HG03064 (cell line): ENCODE measurements at regions not wholly inside any gene's neighbourhood (a gene's known extent, or its start where the extent isn't known, plus 50 kb on each side); places are given as distances from the start of the nearest gene placed in this dataset.

Source experiments
- ATAC-seq: cut with Tn5 transposase; IDR thresholded peaks from one replicate; pipeline ENCODE4 v1.9.1; 2021; ENCODE audit warnings: low read depth; ENCODE audit not compliant: unreplicated experiment

DNA sequence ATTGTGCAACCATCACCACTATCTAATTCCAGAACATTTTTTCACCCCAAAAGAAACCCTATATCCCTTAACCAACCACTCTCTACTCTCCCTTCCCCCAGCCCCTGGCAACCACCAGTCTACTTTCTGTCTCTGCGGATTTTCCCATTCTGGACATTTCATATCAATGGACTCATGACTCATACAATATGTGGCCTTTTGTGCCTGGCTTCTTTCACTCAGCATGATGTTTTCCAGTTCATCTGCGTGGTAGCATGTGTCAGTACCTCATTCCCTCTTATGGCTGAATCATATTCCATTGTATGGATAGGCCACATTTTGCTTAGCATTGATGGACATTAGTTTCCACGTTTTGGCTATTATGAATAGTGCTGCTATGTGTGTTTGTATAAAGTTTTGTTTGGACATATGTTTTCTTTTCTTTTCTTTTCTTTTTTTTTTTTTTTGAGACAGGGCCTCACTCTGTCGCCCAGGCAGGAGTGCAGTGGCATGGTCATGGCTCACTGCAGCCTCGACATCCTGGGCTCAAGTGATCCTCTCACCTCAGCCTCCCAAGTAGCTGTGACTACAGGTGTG lies 335.4 kb downstream of the BCOR start:
- no peak for ATAC-seq

DNA sequence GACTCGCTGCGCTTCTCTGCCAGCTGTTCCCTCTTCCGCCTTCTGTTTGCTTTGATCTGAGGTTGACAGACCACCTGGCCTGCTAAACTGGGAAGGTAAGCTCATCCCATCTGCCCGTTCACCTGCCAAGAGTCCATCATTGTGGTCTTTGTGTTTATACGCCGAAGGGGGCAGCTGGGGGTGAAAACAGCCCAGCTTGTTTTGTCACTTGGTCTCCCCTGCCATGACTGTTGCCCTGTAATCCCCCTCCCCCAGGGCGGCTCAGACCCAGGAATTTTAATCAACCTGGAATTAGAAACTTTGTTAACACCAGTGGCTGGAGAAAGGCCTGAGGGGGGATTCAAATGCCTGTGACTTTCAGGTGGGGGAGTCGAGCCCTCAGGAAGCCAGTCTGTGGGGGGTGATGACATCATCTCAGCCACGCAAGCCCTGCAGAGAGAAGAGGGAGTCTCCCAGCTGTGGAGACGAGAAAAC lies 333.3 kb downstream of the BCOR start:
- no peak for ATAC-seq

DNA sequence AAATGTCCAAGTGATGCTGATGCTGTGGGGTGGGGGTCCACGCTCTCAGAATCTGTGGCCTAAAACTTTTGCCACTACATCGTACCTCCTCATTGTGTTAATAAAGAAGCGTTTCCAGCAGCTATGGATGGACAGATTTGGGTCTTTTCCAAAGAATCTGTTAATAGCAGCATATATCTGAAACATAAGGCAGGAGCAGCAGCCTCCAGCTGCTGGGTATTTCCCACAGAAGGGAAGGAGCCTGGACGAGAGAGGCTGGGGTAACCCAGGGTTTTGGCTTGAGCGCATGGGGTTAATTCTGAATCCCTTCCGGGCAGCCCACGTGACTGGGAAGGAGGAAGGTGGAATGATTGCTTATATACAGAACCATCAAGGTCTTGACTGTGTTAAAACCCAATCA lies 332.4 kb downstream of the BCOR start:
- ATAC-seq, result no peak

DNA sequence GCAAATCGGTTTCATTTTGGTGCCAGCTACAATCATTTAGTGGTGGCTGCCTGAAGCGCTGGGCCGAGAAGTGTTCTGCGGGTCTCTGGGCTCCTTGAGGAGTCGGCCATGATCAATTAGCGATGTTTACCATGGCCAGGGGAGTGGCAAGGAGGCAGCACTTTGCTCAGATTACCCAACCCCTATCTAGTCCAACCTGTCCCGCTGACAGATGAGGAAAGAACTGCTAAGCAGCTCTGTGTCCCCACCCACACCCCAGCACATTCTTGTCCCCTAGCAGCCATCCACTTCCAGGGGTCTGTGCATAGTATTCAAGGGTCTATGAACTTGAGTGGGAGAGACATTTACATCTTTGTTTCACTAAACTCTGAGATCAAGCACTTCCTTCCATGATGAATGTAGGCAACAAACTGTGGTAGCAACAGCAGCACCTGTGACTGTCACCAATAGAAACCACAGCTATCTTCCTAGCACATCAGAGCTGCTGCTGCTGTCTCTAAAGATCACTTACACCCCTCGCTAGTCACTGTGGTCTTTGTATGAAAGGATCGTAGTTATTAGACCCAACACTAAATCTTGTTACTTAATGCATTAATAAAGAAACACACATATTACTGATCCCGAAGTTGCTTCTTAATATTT lies 331.6 kb downstream of the BCOR start:
- no peak for ATAC-seq

DNA sequence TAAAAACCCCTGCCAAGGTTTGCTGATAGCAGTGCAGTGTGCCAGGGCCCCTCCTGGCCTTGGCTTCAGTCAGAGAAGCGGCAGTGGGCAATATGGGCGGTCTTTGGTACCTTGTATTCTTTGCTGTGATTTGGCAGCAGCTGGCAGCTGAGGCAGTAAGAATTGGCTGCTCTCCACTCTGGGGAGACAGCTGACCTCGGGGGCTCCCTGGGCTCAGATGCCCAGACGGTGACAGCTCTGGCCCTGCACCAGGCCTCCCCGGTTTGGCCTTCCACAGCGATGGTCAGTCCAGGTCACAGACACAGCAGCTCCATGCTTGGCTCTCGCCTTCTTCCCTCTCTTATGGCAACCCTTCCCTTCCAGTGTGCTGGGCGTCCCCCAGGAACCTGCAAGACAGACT lies 330.9 kb downstream of the BCOR start:
- ATAC-seq, result no peak

DNA sequence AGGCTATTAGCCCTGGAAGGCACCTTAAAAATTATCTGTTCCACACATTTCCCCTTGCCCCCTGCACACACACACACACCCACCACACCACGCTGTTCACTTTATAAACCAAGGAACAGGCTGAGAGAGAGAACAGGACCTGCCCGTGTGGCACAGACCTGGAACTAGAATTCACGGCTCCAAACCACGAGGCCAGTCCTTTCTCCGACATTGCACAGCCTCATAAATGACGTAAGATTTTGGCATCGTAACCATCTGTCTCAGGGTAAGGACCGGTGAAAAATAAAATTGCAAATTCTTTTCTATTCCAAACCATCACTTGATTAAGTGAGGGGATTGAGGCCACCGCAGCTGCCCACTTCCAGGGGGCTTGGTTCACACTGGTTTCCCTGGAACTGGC lies 330.3 kb downstream of the BCOR start:
- ATAC-seq, result no peak

DNA sequence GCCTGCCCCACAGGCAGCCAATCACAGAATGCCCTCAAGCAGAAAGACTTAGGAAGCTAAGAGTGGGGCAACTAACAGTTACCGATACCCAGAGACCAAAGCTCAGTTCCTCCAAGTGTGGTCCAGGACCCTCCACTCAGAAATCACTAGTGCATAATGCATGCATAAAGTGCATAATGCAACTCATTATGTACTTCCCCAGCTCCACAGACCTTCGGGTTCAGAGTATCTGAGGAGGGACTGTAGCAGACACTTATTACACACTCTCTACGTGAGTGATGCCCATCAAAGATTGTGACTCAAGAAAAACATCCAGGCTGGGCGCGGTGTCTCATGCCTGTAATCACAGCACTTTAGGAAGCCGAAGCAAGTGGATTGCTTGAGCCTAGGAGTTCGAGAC lies 328.0 kb downstream of the BCOR start:
- ATAC-seq, result no peak

DNA sequence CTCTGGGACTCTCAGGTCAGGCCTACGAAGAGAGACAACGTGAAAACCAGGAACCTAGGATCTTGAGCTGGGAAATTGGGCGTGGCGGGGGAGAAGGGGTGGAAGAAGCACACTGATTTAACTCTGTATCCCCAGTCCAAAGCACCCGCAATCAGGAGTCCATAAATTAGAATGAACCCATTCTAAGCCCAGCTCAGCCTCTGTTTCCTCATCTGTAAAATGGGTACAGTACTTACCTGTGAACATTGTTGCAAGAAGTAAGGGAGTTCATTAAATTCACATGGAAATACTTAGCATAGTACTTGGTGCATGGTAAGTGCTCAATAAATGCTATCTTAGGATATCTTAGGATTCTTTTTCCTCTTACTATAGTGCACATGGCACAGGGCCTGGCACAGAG lies 326.7 kb downstream of the BCOR start:
- ATAC-seq, result no peak

DNA sequence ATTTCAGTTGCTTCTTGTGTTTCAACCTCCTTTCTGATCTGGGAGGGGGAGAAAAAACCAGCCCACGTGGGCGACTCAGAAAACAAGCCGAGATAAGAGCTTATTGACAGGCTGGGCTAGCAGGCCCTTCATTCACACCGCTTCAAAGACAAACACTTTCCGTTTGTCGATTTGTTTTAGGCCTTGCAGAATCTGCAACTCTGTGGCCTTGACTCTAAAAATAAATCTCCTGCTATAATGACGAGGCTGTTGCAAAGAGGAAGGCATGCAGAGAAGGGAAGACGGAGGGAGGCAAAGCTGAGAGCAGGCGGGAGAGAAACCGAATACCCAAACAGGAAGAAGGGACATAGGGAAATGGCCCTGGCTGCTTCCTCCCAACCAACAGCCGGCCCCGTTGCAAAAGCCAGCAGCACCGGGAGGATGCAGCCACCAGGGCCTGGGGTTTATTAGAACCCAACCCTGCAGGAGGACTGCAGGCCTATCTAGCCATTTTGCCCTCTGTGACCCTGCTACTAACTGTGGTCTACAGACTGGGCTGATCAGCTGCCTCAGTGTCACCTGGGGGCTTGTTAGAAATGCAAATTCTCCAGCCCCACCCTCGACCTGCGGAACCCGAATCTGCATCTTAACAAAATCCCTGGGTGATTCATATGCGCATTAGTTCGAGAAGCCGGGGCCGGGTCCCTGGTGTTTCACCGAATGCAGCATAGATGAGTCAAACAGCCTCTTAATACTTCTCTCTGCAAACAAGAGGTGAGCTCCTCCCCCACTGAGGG lies 325.5 kb downstream of the BCOR start:
- ATAC-seq, result no peak

DNA sequence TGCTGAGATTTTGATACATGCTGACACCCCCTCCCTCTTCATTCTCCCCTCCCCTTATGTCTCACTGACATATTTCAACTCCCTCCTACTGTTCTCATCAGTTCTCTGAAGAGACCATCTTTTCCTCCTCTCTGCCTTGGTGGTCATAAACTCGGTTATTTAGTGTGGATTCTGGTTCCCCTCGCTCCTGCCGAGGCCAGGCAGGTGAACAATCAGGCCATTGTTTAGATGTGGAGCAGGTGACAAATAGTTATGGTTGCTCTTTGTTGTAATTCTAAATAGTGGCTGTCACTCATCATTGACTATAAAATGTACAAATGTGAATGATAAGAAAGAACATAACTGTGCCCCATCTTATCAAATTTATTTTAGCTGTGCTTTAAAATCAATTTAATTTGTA lies 324.6 kb downstream of the BCOR start:
- ATAC-seq, result no peak

DNA sequence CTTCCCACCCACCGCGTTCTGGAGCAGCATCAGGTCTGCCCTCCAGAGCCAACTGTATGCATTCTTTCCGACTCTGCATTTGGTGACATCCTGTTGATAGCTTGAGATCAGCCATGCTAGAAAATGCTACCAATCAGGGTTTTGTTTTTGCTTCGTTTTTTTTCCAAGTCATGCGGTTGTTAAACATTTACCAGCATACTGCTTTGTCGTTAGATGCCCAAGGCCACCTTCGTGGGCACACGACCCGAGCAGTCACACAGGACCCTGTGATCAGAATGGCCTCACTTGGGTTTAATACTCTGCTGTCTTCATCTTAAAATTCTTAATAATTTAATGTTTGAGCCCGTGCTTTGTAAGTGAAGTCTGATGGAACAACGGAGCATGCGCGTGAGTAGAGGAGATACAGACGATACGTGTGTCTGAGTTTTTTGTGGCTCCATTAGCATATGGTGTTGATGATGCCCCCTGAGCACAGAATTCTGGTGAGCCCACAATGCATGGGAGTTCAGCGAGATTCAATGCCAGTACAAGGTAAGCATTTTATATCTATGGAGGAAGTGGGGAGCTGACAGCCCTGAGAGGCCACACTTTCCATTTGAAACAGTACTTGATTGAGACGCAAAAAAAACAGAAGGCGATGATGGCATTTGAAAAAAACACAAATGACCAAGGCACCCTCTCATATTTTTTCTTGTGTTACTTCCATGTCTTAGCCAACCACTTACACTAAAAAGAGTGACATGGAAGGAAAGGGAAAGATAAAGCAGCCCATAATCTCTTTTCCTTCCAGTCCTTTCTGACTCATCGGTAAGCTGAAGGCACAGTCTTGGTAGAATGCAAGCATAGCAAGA lies 323.6 kb downstream of the BCOR start:
- no peak for ATAC-seq

DNA sequence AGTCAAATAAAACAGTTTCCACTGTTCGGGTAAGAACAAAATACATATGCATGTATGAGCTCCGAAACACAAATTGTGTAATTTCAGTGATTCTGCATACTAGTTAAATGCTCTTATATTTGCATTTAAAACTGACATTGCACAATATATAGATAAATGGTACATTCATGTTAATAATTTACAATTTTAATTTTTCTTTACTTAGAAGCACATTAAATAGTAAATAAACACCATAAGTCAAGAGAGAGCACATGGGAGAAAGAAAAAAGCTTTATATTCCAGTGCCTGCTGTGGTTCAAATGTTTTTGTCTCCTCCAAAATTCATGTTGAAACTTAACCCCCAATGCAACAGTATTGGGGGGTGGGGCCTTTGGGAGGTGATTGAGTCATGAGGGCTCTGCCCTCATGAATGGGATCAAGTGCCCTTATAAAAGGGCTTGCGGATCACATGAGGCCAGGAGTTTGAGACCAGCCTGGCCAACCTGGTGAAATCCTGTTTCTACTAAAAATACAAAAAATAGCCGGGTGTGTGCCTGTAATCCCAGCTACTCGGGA lies 322.9 kb downstream of the BCOR start:
- ATAC-seq, result no peak

DNA sequence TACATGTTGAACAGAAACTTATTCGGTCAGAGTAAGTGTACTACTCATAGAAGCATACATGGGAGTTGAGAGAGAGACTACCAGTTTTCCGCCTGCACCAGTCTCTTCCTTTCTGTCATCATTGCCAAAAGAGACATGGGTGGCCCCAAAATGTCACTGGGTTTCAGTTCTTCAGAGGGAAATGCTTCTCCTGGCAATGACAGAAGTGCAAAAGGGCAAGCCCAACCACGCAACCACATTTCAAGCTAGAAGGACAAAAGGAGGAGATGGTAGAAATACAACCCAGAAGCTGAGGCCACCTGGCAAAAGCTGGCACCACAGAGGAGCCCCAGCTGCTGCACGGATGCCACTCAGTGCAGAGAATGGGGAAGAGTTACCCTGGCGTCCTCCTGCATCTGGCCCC lies 320.1 kb downstream of the BCOR start:
- ATAC-seq, result no peak

DNA sequence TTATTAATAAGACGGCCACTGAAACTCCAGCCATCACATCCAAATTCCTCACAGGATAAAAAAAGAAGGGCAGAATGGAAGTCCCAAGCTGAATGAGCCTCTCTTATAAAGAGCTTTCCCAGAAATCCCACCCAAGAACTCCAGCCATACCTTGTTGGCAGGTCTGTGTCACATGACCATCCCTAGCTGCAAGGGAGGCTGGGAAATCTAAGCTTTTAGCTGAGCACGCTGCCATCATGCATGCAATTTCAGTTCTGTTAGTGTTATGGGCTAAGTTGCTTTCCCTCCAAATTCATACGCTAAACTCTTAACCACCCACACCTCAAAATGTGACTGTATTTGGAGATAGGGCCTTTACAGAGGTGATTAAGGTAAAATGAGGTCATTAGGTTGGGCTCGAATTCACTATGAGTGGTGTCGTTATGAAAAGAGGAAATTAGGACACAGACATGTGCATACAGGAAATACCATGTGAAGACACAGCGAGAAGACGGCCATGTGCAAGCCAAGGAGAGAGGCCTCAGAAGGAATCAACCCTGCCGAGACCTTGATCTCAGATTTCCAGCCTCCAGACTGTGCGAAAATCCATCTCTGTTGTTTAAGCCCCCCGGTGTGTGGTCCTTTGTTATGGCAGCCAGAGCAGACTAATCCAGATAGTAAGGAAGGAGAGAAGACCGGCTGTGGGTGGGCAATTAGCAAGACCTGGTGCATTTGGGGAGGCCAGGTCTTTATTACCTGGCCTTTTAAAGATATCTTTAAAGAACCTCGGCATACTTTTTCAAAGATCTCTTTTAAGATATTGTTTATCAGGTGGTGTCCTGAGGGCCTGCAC lies 317.6 kb downstream of the BCOR start:
- ATAC-seq, result no peak

DNA sequence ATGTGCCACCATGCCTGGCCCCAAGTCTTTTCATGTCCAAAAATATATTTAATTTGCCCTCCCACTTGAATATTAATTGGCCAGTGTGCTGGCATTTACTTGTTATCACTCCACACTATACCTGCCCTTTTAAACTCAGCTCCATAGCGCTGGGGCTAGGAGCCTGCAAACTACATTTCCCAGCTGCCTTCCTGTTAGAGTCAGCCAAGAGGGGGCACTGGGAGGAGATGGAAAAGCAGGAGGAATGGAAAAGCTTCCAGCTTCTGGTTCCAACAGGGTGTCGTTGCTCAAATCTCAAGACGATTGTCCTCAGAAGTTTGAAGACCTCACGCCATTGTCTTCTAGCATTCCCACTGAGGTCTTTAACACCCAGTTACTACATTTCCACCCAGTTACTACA lies 315.5 kb downstream of the BCOR start:
- no peak for ATAC-seq

DNA sequence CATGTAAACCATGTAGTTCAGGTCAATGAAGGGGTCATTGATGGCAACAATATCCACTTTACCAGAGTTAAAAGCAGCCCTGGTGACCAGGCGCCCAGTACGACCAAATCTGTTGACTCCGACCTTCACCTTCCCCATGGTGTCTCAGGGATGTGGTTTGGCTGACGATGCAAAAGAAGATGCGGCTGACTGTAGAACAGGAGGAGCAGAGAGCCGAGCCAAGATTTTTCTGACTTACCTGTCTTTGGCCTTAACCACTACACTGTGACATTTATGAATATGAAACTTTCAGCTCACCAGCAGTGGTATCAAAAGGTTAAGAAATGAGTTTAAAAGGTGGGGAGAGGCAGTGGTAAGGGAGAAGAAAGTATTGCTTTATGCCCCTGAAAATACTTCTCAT lies 309.8 kb downstream of the BCOR start:
- ATAC-seq, result no peak

DNA sequence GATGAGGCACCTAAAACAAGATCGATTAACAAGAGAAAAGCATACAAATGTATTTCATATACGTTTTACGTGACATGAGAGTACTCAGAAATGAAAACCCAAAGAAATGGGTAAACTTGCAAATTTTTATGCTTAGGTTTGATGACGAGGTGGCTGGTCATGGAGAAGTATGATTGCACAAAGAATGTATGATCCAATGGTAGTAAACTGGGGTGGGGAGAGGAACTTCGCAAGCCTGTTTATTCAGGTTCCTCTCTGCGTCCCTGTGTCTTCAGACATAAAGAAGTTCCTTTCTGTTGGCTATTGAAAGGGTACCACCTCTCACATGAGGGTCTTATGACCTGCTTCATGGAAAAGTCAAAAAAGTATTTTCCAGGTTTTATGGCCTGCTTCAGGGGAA lies 309.2 kb downstream of the BCOR start:
- no peak for ATAC-seq

DNA sequence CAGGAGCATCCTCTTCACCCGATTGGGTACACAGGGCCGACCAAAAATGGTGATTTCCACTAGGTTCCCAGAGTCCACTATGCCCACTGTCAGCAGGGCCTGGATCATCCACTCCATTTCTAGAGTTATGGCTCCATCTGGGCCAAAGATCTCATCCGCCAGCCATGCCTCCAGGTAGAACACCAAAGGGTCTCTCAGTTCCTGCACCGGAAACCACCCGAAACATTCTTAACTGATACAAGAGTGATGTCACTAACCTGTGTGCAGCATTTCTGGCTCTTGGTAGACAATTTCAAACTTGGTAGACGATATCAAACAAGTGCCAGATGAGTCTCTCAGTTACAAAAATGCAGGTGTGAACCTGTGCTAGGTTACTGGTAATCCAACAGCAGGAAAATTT lies 306.1 kb downstream of the BCOR start:
- no peak for ATAC-seq

DNA sequence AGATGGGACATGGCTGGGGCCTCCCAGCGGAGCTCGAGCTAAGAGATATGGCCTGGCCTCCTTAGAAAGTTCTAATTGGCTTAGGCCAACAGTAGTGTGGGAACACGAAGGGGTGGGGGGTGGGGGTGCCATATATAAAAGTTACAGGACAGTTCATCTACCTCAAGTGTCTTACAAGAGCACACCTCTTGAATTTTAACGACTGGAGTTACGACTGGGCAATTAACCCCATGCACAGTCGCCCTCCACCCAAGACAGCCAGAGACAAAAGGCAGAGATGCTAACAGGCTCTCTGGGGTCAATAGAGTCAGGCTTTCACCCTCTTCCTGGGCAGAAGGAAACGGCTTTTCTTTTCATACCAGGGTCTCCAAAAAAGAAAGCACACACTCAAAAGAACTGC lies 302.2 kb downstream of the BCOR start:
- no peak for ATAC-seq

DNA sequence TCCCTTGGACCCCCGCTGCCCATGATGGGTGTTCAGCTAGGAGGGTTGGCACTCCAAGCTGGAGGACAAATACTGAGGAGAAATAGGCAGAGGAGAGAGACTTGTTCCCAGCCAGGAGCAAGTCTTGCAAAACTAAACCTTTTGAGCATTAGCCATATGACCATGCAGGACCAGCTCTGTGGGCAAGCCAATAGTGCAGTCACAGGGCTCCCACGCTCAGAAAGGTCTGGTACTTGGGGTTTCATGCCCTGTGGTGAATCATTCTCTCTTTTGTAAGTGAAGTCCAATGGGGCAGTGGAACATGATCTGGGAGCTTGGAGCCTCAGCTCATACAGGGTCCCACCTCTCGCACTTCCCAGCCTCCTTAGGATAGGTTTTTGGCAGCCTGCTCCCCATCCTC lies 300.9 kb downstream of the BCOR start:
- ATAC-seq, result no peak
